Esophagus mucosa (tissue), 1 donor: ENCODE measurements at regions not wholly inside any gene's neighbourhood (a gene's known extent, or its start where the extent isn't known, plus 50 kb on each side); places are given as distances from the start of the nearest gene placed in this dataset.
"Not testable (repeated sequence)": the region's sequence is repeated elsewhere in the genome, so short reads cannot be mapped to it uniquely, and the experiment has no call there.

ENCODE experiments used
- ATAC-seq: fragments of 200-7000 bp; cut with Tn5 transposase; one replicate; pipeline ENCODE4 v1.9.1; 2020
- donor health status: DM: yes; HTN: yes; CAD: no.

GRCh38 chr1:214991691-214992315, 90.7 kb upstream of the KCNK2 start:
- ATAC-seq: no peak

GRCh38 chr1:214993419-214993818, 89.1 kb upstream of the KCNK2 start:
- ATAC-seq: no peak

- no peak for ATAC-seq
Measured at GRCh38 chr1:214997685-214998084, 84.9 kb upstream of the KCNK2 start.

- no peak for ATAC-seq
Measured at GRCh38 chr1:215001419-215002021, 81.0 kb upstream of the KCNK2 start.

GRCh38 chr1:215002471-215002870, 80.1 kb upstream of the KCNK2 start:
- ATAC-seq: no peak

GRCh38 chr1:215003686-215004085, 78.9 kb upstream of the KCNK2 start:
- ATAC-seq: no peak

DNA sequence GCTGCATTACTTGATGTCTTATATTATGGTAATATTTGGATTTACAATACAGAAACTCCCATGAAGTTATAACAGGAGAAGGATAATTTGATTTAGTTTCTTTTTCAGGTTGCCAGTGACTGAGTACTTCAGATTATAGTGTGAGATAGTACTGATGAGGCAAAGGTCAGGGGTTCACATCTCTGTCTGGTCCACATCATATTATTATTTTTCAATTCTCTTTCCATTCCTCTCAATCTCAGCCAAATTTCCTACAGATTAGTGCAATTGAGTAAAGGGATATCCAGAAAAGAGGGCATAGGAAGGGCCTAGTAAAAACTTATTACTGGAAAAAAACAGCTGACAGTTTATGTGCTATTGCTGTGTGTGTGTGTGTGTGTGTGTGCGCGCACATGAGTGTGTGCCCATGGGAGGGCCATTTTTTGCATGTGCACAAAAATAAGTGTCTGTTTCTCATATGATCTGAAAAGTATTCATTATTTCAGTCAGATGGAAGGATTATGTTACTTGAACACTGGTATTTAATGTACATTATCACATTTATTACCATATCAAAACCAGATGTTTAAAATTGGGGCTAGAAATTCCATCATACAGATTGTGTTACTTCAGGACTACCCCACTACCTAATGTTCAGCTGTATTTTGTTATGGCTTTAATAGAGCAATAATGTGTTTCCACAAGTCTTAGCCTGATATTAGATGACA, 78.3 kb upstream of the KCNK2 start:
- ATAC-seq: no peak

DNA sequence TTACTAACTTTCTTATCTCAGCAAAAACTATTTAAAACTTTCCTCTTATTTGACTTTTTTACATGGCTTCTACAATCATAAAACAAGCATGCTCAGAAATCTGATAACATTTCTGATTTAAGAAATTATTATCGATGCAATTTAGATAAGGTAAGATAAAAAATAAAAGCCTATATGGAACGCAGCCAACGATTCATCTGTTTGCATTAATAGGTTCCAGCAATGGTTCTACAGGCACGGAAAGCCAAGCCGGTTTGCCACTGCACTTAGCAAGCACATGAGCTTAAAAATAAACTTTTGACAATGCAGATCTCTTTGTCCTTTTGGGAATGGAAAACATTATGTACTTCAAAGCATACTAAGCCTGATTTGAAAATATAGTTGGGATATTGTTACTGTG, 77.5 kb upstream of the KCNK2 start:
- no peak for ATAC-seq

- ATAC-seq: no peak
Measured at GRCh38 chr1:215005656-215006345, 76.7 kb upstream of the KCNK2 start.

GRCh38 chr1:215007880-215008279, 74.7 kb upstream of the KCNK2 start:
- no peak for ATAC-seq

DNA sequence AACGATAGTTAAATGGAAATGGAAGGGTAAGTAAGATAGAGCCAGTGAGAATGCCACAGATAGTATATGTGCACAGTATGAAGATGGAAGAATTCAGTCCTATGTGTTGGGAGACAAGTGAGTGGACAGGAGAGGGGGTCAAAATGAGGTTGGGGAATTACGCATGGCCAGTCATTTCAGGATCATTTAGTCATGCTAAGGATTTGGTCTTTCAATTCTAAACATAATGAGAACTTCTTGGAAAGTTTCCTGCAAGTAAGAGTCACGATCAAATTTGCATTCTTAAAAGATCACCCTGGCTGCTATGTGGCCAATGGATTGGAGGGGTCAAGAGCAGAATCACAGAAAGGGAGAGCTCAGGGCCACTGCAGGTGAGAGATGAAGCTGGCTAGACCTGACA, 64.0 kb upstream of the KCNK2 start:
- ATAC-seq: no peak

DNA sequence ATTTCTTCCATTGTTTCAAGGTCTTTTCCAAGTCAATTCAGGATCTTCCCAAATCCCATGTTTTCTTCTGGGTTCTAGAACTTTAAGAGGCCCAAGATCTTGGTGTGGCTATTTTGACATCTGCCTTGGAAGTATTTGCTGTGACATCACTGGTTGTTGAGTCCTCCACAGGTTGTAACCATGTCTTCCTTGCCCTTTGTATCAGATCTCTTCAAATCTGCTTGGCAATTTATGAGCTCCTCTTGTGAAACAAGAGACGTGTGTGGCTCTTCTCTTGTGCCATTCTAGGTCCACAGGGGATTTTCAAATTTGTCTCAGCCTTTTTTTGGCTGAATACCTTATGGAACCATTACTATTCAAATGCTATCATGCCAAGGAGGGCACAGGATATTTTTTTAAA, 60.3 kb upstream of the KCNK2 start:
- ATAC-seq: no peak

DNA sequence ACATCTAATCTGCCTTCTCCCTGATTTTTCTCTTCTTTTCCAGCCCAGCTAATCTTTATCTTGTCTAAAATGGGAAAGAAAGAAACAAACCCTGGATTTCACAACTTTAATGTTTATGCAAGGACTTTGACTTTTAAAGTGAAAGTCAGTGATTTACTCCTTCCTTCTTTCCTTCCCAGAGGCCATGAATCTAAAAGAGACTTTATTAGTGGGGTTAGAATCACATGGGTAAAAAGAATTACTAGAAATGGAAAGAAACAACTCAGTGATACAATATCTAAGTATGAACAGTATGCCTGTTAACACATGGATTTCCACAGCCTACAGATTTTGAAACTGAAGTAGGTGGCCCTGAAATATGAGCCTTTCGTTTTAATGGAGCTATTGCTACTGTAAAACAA, 59.8 kb upstream of the KCNK2 start:
- no peak for ATAC-seq

DNA sequence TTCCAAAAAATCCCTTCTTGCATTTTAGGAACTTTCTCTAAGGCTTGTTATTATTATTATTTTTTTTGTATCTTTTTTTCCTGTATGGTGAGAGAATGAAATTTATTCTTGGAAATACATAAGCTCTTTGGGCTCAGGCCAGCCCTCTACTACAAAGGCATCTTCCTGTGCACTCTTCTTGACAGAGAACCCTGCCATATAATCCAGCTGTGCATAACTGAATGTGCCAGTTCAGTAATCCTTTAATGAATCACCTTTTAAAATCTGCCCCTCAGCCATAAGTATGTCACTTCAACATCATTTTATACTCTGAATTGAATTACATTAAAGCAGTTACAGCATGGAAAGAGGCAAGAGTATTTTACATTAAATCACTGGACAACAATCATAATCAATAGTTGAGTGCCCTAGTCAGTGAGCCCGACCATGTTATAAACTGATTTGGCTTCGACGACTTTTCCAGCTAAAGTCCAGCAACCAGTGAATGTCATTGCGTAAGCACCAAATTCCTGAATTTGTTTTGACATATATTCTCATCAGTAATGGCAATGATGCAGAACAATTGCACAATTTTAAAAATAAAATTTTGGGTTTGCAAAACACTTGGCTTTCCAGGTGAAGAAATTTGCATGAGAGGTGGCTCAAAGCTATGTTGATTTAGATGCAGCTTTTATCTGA, 59.2 kb upstream of the KCNK2 start:
- ATAC-seq: no peak

GRCh38 chr1:215028954-215029353, 53.6 kb upstream of the KCNK2 start:
- ATAC-seq: no peak

DNA sequence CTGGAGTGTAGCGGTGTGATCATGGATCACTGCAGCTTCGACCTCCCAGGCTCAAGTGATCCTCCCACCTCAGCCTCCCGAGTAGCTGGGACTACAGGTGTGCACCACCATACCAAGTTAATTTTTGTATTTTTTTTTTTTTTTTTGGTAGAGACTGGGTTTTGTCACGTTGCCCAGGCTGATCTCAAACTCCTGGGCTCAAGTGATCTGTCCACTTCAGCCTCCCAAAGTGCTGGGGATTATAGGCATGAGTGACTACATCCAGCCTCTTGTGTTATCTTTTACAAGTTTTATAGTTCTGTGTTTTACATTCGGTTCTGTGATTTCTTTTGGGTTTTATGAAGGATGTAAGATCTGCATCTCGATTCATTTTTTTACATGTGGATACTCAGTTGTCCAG, 52.0 kb upstream of the KCNK2 start:
- not testable (repeated sequence) for ATAC-seq

GRCh38 chr1:215031392-215031791, 51.1 kb upstream of the KCNK2 start:
- no peak for ATAC-seq
